SK-N-SH (cell line): ENCODE measurements at regions not wholly inside any gene's neighbourhood (a gene's known extent, or its start where the extent isn't known, plus 50 kb on each side); places are given as distances from the start of the nearest gene placed in this dataset.

ENCODE experiments used
- CTCF ChIA-PET: fragments of 300-600, 350-600 bp; formaldehyde crosslinking; extraction: SDS; loops from one replicate; lab custom pipeline; 2021; lab: Yijun Ruan, JAX
- POLR2A ChIA-PET: fragments of 350-600 bp; sonication (Branson Sonifier 250); formaldehyde crosslinking; extraction: SDS; loops from one replicate; lab custom pipeline; 2020; ENCODE audit warnings: antibody characterized with exemption, inconsistent platforms; lab: Yijun Ruan, JAX
- DNase-seq: peaks from one replicate; pipeline ENCODE4 v3.0.0; 2012
- H2AFZ ChIP-seq: fragments of 200-600 bp; sonication (generic); 2 replicates; pipeline ENCODE4 v1.8.1; 2016; ENCODE audit warnings: antibody characterized with exemption, mild to moderate bottlenecking, low read depth
- H3F3A ChIP-seq: fragments of 200-600 bp; sonication (generic); replicated peaks from 2 replicates; pipeline ENCODE3; 2016; ENCODE audit warnings: antibody characterized with exemption, mild to moderate bottlenecking; ENCODE audit not compliant: insufficient read depth
- H3K27ac ChIP-seq, 2 experiments: fragments of 200-500 bp in 1 of 2; fragments of 200-600 bp in 1 of 2; sonication (Bioruptor generic) in 1 of 2; sonication (generic), shearing (Covaris generic) in 1 of 2; 2 replicates each; pipeline versions ENCODE4 v1.5.1 to v1.6.1; 2014 to 2016; ENCODE audit warnings: low read depth in 2 of 2, inconsistent platforms in 1 of 2, low read length in 1 of 2, mild to moderate bottlenecking in 1 of 2, mixed read lengths in 1 of 2
- H3K27me3 ChIP-seq: fragments of 200-600 bp; sonication (generic), shearing (Covaris generic); 2 replicates; pipeline ENCODE4 v1.6.1; 2016; ENCODE audit warnings: mixed run types; ENCODE audit not compliant: insufficient read depth
- H3K36me3 ChIP-seq, 2 experiments: fragments of 200-500 bp in 1 of 2; fragments of 200-600 bp in 1 of 2; sonication (Bioruptor generic) in 1 of 2; sonication (generic) in 1 of 2; replicated peaks in 1 of 2; 2 replicates each; pipeline versions ENCODE3 to v1.5.1; 2014 to 2016; ENCODE audit warnings: low read length in 1 of 2, mild to moderate bottlenecking in 1 of 2; ENCODE audit not compliant: insufficient read depth in 2 of 2, control insufficient read depth in 1 of 2
- H3K4me1 ChIP-seq, 2 experiments: fragments of 200-500 bp in 1 of 2; fragments of 200-600 bp in 1 of 2; sonication (Bioruptor generic) in 1 of 2; sonication (generic), shearing (Covaris generic) in 1 of 2; 2 replicates each; pipeline versions ENCODE4 v1.5.1 to v1.6.1; 2014 to 2016; ENCODE audit warnings: low read depth in 1 of 2, low read length in 1 of 2, mixed run types in 1 of 2; ENCODE audit not compliant: insufficient read depth in 2 of 2, control insufficient read depth in 1 of 2
- H3K4me2 ChIP-seq: fragments of 200-600 bp; sonication (generic), shearing (Covaris generic); 2 replicates; pipeline ENCODE4 v1.6.1; 2017; ENCODE audit warnings: mixed run types
- H3K4me3 ChIP-seq, 2 experiments: fragments of 200-500 bp in 1 of 2; fragments of 200-600 bp in 1 of 2; sonication (Bioruptor generic) in 1 of 2; sonication (generic), shearing (Covaris generic) in 1 of 2; 2 replicates each; pipeline versions ENCODE4 v1.5.1 to v1.8.1; 2014 to 2016; ENCODE audit warnings: low read depth in 2 of 2, inconsistent platforms in 1 of 2, low read length in 1 of 2, mild to moderate bottlenecking in 1 of 2, mixed read lengths in 1 of 2, moderate library complexity in 1 of 2
- H3K79me2 ChIP-seq: fragments of 200-600 bp; sonication (generic); 2 replicates; pipeline ENCODE4 v1.8.1; 2017; ENCODE audit warnings: mild to moderate bottlenecking; ENCODE audit not compliant: insufficient read depth
- H3K9ac ChIP-seq: fragments of 200-600 bp; sonication (generic); 2 replicates; pipeline ENCODE4 v1.6.1; 2017; ENCODE audit warnings: mixed run types
- H3K9me2 ChIP-seq: fragments of 200-600 bp; sonication (generic); 2 replicates; pipeline ENCODE4 v1.6.1; 2017; ENCODE audit warnings: mixed run types
- H3K9me3 ChIP-seq: fragments of 200-600 bp; sonication (generic); 2 replicates; pipeline ENCODE4 v1.6.1; 2017; ENCODE audit warnings: mixed run types, mild to moderate bottlenecking, moderate library complexity
- H4K20me1 ChIP-seq: fragments of 200-600 bp; sonication (generic); 2 replicates; pipeline ENCODE4 v1.6.1; 2017; ENCODE audit warnings: mild to moderate bottlenecking, mixed run types; ENCODE audit not compliant: insufficient read depth
- CHD2 ChIP-seq: fragments of 150-350 bp; IDR thresholded peaks from 2 replicates; pipeline ENCODE4 v1.6.1; 2018; ENCODE audit warnings: low read length; ENCODE audit not compliant: partially characterized antibody
- ELF1 ChIP-seq: IDR thresholded peaks from 2 replicates; pipeline ENCODE4 v1.4.0; 2012
- EP300 ChIP-seq, 2 experiments: IDR thresholded peaks; 2 replicates each; pipeline versions ENCODE4 v1.4.0 to v1.6.1; 2012; ENCODE audit warnings: borderline replicate concordance in 1 of 2, low read depth in 1 of 2, low read length in 1 of 2
- EZH2phosphoT487 ChIP-seq: fragments of 200-600 bp; sonication (generic); IDR thresholded peaks from 2 replicates; pipeline ENCODE4 v1.6.1; 2017; ENCODE audit warnings: low read depth, mixed run types, mild to moderate bottlenecking, antibody characterized with exemption, moderate library complexity, borderline replicate concordance
- FOSL2 ChIP-seq: IDR thresholded peaks from 2 replicates; pipeline ENCODE4 v1.4.0; 2012; ENCODE audit warnings: low read depth, mild to moderate bottlenecking, moderate library complexity, borderline replicate concordance
- FOXJ3 ChIP-seq: sonication (generic); formaldehyde crosslinking; IDR thresholded peaks from 2 replicates; pipeline ENCODE4 v1.5.1; 2020; ENCODE audit warnings: mild to moderate bottlenecking, missing genetic modification reagents
- FOXM1 ChIP-seq: IDR thresholded peaks from 2 replicates; pipeline ENCODE4 v1.4.0; 2012; ENCODE audit warnings: low read depth, mild to moderate bottlenecking
- GABPA ChIP-seq: IDR thresholded peaks from 2 replicates; pipeline ENCODE4 v1.4.0; 2012; ENCODE audit warnings: low read depth, mild to moderate bottlenecking
- GATA2 ChIP-seq: sonication (generic); formaldehyde crosslinking; IDR thresholded peaks from 2 replicates; pipeline ENCODE4 v1.5.0; 2020; ENCODE audit warnings: mild to moderate bottlenecking, missing genetic modification reagents
- JUND ChIP-seq: IDR thresholded peaks from 2 replicates; pipeline ENCODE4 v1.4.0; 2012
- MAX ChIP-seq: IDR thresholded peaks from 2 replicates; pipeline ENCODE4 v1.4.0; 2012; ENCODE audit warnings: low read depth
- MEF2A ChIP-seq: IDR thresholded peaks from 2 replicates; pipeline ENCODE4 v1.4.0; 2012; ENCODE audit warnings: low read depth, borderline replicate concordance
- MXI1 ChIP-seq: IDR thresholded peaks from 2 replicates; pipeline ENCODE4 v1.6.1; 2012; ENCODE audit warnings: mild to moderate bottlenecking, low read depth, low read length, improper control_type of control experiment
- NFIC ChIP-seq: IDR thresholded peaks from 2 replicates; pipeline ENCODE4 v1.4.0; 2012; ENCODE audit warnings: borderline replicate concordance
- NRF1 ChIP-seq: IDR thresholded peaks from 2 replicates; pipeline ENCODE4 v1.6.1; 2012; ENCODE audit warnings: low read depth, mild to moderate bottlenecking, low read length
- PBX3 ChIP-seq: IDR thresholded peaks from 2 replicates; pipeline ENCODE4; 2012
- POLR2AphosphoS5 ChIP-seq: IDR thresholded peaks from 2 replicates; pipeline ENCODE4 v1.6.1; 2012; ENCODE audit warnings: low read depth, low read length
- RAD21 ChIP-seq: IDR thresholded peaks from 2 replicates; pipeline ENCODE4 v1.6.1; 2012; ENCODE audit warnings: mild to moderate bottlenecking, low read length
- RCOR1 ChIP-seq: fragments of 150-350 bp; IDR thresholded peaks from 2 replicates; pipeline ENCODE4 v1.6.1; 2017; ENCODE audit warnings: antibody characterized with exemption, low read length
- REST ChIP-seq: IDR thresholded peaks from 2 replicates; pipeline ENCODE4 v1.6.1; 2012; ENCODE audit warnings: mild to moderate bottlenecking, low read depth, low read length, moderate library complexity
- RFX5 ChIP-seq: IDR thresholded peaks from 2 replicates; pipeline ENCODE4 v1.6.1; 2012; ENCODE audit warnings: mild to moderate bottlenecking, improper control_type of control experiment, low read length
- RXRA ChIP-seq: IDR thresholded peaks from 2 replicates; pipeline ENCODE4 v1.4.0; 2012; ENCODE audit warnings: low read depth, mild to moderate bottlenecking, borderline replicate concordance
- SIN3A ChIP-seq: IDR thresholded peaks from 2 replicates; pipeline ENCODE4 v1.6.1; 2012; ENCODE audit warnings: low read depth, mild to moderate bottlenecking, low read length, moderate library complexity, borderline replicate concordance
- SMC3 ChIP-seq: IDR thresholded peaks from 2 replicates; pipeline ENCODE4 v1.6.1; 2012; ENCODE audit warnings: low read depth, low read length, improper control_type of control experiment
- TAF1 ChIP-seq: IDR thresholded peaks from 2 replicates; pipeline ENCODE4 v1.6.1; 2012; ENCODE audit warnings: low read depth, mild to moderate bottlenecking, low read length, moderate library complexity, borderline replicate concordance
- TCF12 ChIP-seq: IDR thresholded peaks from 2 replicates; pipeline ENCODE4 v1.4.0; 2012
- TEAD4 ChIP-seq: IDR thresholded peaks from 2 replicates; pipeline ENCODE4 v1.4.0; 2012; ENCODE audit warnings: mild to moderate bottlenecking, borderline replicate concordance; ENCODE audit not compliant: insufficient read depth
- USF2 ChIP-seq: fragments of 150-350 bp; IDR thresholded peaks from 2 replicates; pipeline ENCODE4 v1.6.1; 2017; ENCODE audit warnings: antibody characterized with exemption, low read length, low read depth, borderline replicate concordance
- YY1 ChIP-seq: IDR thresholded peaks from 2 replicates; pipeline ENCODE4 v1.4.0; 2012; ENCODE audit warnings: low read depth, mild to moderate bottlenecking
- WGBS: methylation state at CpG from one replicate; pipeline ENCODE4 v1.1.6; 2017; ENCODE audit warnings: low lambda C conversion rate; 5-methylcytosine and 5-hydroxymethylcytosine counted together

- peaks cover 7% of the 10 kb centered on the region for H3F3A ChIP-seq
- DNase-seq: no peak
- H3K36me3 ChIP-seq: no peaks in the 10 kb centered on the region
- H3K9me2 ChIP-seq: no peaks in the 10 kb centered on the region
- WGBS: 58% methylated on average over 11 of the region's 11 CpGs
- H2AFZ ChIP-seq: no peak overlapping the region
- no peaks in the 10 kb centered on the region for H4K20me1 ChIP-seq
- H3K9ac ChIP-seq: no peak overlapping the region
- ChIA-PET CTCF (interaction anchor here (0.9 kb wide), 1 partner anchor 10 kb away, joined by 3 read pairs; no protein-coding TSS in a partner anchor), POLR2A (no interaction called here)
- peak overlapping the region; percentile 44 for H3K4me2 ChIP-seq
- no peak overlapping the region for H3K4me3 ChIP-seq
- H3K4me1 ChIP-seq: peaks cover 0 to 8% of the 10 kb centered on the region in 2 experiments; a peak in 3 of 4 replicates
- peak overlapping the region in 1 of 2 experiments; percentile 55; a peak in 2 of 4 replicates for H3K27ac ChIP-seq
- no peaks in the 10 kb centered on the region for H3K27me3 ChIP-seq
- H3K79me2 ChIP-seq: no peaks in the 10 kb centered on the region
- H3K9me3 ChIP-seq: no peaks in the 10 kb centered on the region
- peak; percentile 71 for TF ChIP-seq TCF12
- no peak for TF ChIP-seq RCOR1
- no peak for TF ChIP-seq NRF1
- 0 out of 2 replicates have a peak, but pooled peaks have one; percentile 26 for TF ChIP-seq TEAD4
- TF ChIP-seq EZH2phosphoT487: no peak
- no peak for TF ChIP-seq GABPA
- peak in 1 of 2 experiments; percentile 41; a peak in 3 of 4 replicates for TF ChIP-seq EP300 (IDR thresholded peaks at IDR 0.05; ENCODE audit: borderline replicate concordance in 1 of 2, low read depth in 1 of 2, low read length in 1 of 2)
- no peak for TF ChIP-seq SIN3A
- peak; percentile 49; the same call in 1 of the 2 replicates for TF ChIP-seq POLR2AphosphoS5
- no peak for TF ChIP-seq MAX
- TF ChIP-seq CHD2: no peak
- peak; percentile 35; the same call in 1 of the 2 replicates for TF ChIP-seq FOSL2
- no peak for TF ChIP-seq SMC3
- TF ChIP-seq REST: no peak
- peak; percentile 59; the same call in 1 of the 2 replicates for TF ChIP-seq MEF2A
- TF ChIP-seq RAD21: no peak
- no peak for TF ChIP-seq MXI1
- no peak for TF ChIP-seq TAF1
- TF ChIP-seq FOXJ3: no peak
- peak; percentile 60 for TF ChIP-seq PBX3
- TF ChIP-seq JUND: peak; percentile 37; the same call in 1 of the 2 replicates
- TF ChIP-seq GATA2: no peak
- peak; percentile 59; the same call in 1 of the 2 replicates for TF ChIP-seq FOXM1
- TF ChIP-seq ELF1: no peak
- no peak; the same call in 1 of the 2 replicates for TF ChIP-seq RXRA
- no peak for TF ChIP-seq YY1
- TF ChIP-seq NFIC: peak; percentile 13; the same call in 1 of the 2 replicates
- TF ChIP-seq USF2: no peak
- no peak for TF ChIP-seq RFX5
Measured at GRCh38 chr12:105822131-105823105, 316.3 kb downstream of the NUAK1 start.
